Upper lobe of left lung (tissue), 6 donors: ENCODE measurements at regions not wholly inside any gene's neighbourhood (a gene's known extent, or its start where the extent isn't known, plus 50 kb on each side); places are given as distances from the start of the nearest gene placed in this dataset.

Experiments used
- ATAC-seq, 2 donors: fragments of 200-7000 bp; cut with Tn5 transposase; one replicate each; pipeline ENCODE4 v1.9.1; 2022; ENCODE audit warnings: mild to moderate bottlenecking in 2 of 2, moderate library complexity in 2 of 2; ENCODE audit not compliant: low FRiP score in 2 of 2
- DNase-seq, 2 donors: peaks; one replicate each; pipeline ENCODE4 v3.0.0-alpha.2; 2019 to 2020
- H3K27ac ChIP-seq, 4 donors: fragments of 200-600 bp; sonication (generic); one replicate each; pipeline ENCODE4 v1.5.1; 2016 to 2019
- H3K27me3 ChIP-seq, 4 donors: fragments of 200-600 bp; sonication (generic); one replicate each; pipeline ENCODE4 v1.5.1; 2017 to 2019
- H3K36me3 ChIP-seq, 4 donors: fragments of 200-600 bp; sonication (generic); one replicate each; pipeline ENCODE4 v1.5.1; 2016 to 2019
- H3K4me1 ChIP-seq, 4 donors: fragments of 200-600 bp; sonication (generic); one replicate each; pipeline ENCODE4 v1.5.1; 2018 to 2019
- H3K4me3 ChIP-seq, 4 donors: fragments of 200-600 bp; sonication (generic); one replicate each; pipeline ENCODE4 v1.5.1; 2017 to 2019; ENCODE audit warnings: mild to moderate bottlenecking in 2 of 4, moderate library complexity in 1 of 4
- H3K9me3 ChIP-seq, 4 donors: fragments of 200-600 bp; sonication (generic); one replicate each; pipeline ENCODE4 v1.5.1; 2018 to 2019
- EP300 ChIP-seq, 4 donors: sonication (generic); formaldehyde crosslinking; IDR thresholded peaks; one replicate each; pipeline ENCODE4 v1.5.1; 2017; ENCODE audit warnings: antibody characterized with exemption in 4 of 4, control low read depth in 2 of 4
- POLR2A ChIP-seq, 4 donors: fragments of 450-650 bp; IDR thresholded peaks; one replicate each; pipeline ENCODE4 v1.5.1; 2016 to 2017; ENCODE audit warnings: antibody characterized with exemption in 4 of 4, mild to moderate bottlenecking in 2 of 4
- POLR2AphosphoS5 ChIP-seq, 2 donors: sonication (generic); formaldehyde crosslinking; IDR thresholded peaks; one replicate each; pipeline ENCODE4 v1.5.1; 2017; ENCODE audit warnings: antibody characterized with exemption in 2 of 2
- WGBS, 2 donors: methylation state at CpG; one replicate each; pipeline ENCODE4 v1.1.5; 2017 to 2018; 5-methylcytosine and 5-hydroxymethylcytosine counted together
- TF ChIP-seq, protein P1 (sequence below), 6 experiments: fragments of 450-650 bp in 4 of 6; fragments of 200-600 bp in 2 of 6; sonication (generic) in 2 of 6; IDR thresholded peaks; one replicate each; pipeline ENCODE4 v1.5.1; 2016 to 2019; ENCODE audit warnings: antibody characterized with exemption in 6 of 6
- donor health status: DM: no; HTN: no; CAD: no; lungs with moderate emphysema.
- donor health status: DM: no; HTN: yes; CAD: no; lungs with severe emphysema.

- TF ChIP-seq, protein P1, sequence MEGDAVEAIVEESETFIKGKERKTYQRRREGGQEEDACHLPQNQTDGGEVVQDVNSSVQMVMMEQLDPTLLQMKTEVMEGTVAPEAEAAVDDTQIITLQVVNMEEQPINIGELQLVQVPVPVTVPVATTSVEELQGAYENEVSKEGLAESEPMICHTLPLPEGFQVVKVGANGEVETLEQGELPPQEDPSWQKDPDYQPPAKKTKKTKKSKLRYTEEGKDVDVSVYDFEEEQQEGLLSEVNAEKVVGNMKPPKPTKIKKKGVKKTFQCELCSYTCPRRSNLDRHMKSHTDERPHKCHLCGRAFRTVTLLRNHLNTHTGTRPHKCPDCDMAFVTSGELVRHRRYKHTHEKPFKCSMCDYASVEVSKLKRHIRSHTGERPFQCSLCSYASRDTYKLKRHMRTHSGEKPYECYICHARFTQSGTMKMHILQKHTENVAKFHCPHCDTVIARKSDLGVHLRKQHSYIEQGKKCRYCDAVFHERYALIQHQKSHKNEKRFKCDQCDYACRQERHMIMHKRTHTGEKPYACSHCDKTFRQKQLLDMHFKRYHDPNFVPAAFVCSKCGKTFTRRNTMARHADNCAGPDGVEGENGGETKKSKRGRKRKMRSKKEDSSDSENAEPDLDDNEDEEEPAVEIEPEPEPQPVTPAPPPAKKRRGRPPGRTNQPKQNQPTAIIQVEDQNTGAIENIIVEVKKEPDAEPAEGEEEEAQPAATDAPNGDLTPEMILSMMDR (IDR thresholded peaks at IDR 0.05): no peak
- no peak for TF ChIP-seq POLR2A (IDR thresholded peaks at IDR 0.05)
- TF ChIP-seq POLR2AphosphoS5 (IDR thresholded peaks at IDR 0.05): no peak
- no peak for TF ChIP-seq EP300 (IDR thresholded peaks at IDR 0.05)
- H3K4me1 ChIP-seq: no peaks in the 10 kb centered on the region
- H3K9me3 ChIP-seq: no peaks in the 10 kb centered on the region
- no peaks in the 10 kb centered on the region for H3K27me3 ChIP-seq
- ATAC-seq (no peak), DNase-seq (no peak)
- no peak overlapping the region for H3K4me3 ChIP-seq
- H3K36me3 ChIP-seq: no peaks in the 10 kb centered on the region
- WGBS, 2 donors: 90 to 97% methylated on average over 3 of the region's 3 CpGs
- H3K27ac ChIP-seq: no peak overlapping the region
Observed at GRCh38 chr16:17565605-17566004, 94.8 kb upstream of the XYLT1 start.

DNA sequence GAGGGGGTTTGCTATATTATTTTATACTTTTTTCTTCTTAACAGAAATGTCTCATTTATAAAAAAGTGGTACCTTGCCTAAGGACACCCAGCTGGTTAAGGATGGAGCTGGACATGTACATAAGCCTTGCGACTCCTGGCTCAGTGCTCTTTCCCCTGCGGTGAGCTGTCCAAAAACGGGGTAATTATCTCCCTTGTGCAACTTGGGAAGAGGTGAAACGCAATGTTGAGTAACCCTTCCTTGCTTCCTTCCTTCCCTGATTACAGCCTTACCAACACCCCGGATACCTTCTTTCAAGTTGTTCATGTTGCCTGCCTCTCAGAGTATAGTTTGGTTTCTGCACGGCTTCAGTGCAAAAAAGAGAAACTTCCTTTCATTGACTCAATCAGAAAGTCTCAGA lies 94.1 kb upstream of the XYLT1 start:
- DNase-seq (no peak), ATAC-seq (no peak)
- TF ChIP-seq POLR2AphosphoS5 (IDR thresholded peaks at IDR 0.05) (no peak), POLR2A (IDR thresholded peaks at IDR 0.05) (no peak), EP300 (IDR thresholded peaks at IDR 0.05) (no peak)
- TF ChIP-seq, protein P1 (IDR thresholded peaks at IDR 0.05): no peak
- H3K36me3 ChIP-seq: no peaks in the 10 kb centered on the region
- no peaks in the 10 kb centered on the region for H3K4me1 ChIP-seq
- H3K9me3 ChIP-seq: no peaks in the 10 kb centered on the region
- no peak overlapping the region for H3K27ac ChIP-seq
- H3K4me3 ChIP-seq: no peak overlapping the region
- 57 to 68% methylated on average over 6 of the region's 6 CpGs for WGBS, 2 donors
- H3K27me3 ChIP-seq: no peaks in the 10 kb centered on the region

GRCh38 chr16:17563323-17564091 lies 92.7 kb upstream of the XYLT1 start:
- TF ChIP-seq EP300 (IDR thresholded peaks at IDR 0.05): no peak
- WGBS, 2 donors: 83 to 91% methylated on average over 8 of the region's 8 CpGs
- DNase-seq: no peak
- Histone ChIP-seq H3K4me1 (no peaks in the 10 kb centered on the region), H3K4me3 (no peak overlapping the region), H3K36me3 (no peaks in the 10 kb centered on the region), H3K27ac (no peak overlapping the region), H3K27me3 (no peaks in the 10 kb centered on the region), H3K9me3 (no peaks in the 10 kb centered on the region)
- no peak for ATAC-seq

DNA sequence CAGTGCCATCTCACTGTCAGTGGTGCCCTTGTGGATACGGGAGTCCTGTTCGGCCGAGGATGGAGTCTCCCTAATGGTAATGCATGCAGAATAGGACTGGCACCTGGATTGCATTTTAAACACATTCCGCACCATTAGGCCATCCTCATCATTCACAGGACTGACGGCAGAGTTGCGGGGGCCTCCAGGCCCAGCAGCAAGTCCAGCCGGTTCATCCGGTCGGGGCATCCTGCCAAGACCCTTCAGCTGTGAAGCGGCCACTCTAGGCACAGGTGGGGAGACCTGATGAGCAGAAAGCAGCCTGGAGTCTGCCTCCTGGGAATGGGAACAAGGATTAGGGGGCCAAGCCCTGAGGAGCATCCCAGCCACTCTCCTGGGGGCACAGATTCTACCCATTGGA lies 90.3 kb upstream of the XYLT1 start:
- no peaks in the 10 kb centered on the region for H3K27me3 ChIP-seq
- no peaks in the 10 kb centered on the region for H3K36me3 ChIP-seq
- no peaks in the 10 kb centered on the region for H3K4me1 ChIP-seq
- DNase-seq: peak in 1 of 2 donors; percentile 36
- H3K27ac ChIP-seq: no peak overlapping the region
- no peak for ATAC-seq
- H3K4me3 ChIP-seq: no peak overlapping the region
- no peaks in the 10 kb centered on the region for H3K9me3 ChIP-seq
- WGBS, 2 donors: 63 to 64% methylated on average over 10 of the region's 10 CpGs
- TF ChIP-seq, protein P1 (IDR thresholded peaks at IDR 0.05): no peak
- no peak for TF ChIP-seq EP300 (IDR thresholded peaks at IDR 0.05)
- TF ChIP-seq POLR2A (IDR thresholded peaks at IDR 0.05): no peak
- no peak for TF ChIP-seq POLR2AphosphoS5 (IDR thresholded peaks at IDR 0.05)

- no peak overlapping the region for H3K27ac ChIP-seq
- no peak for DNase-seq
- TF ChIP-seq POLR2A (IDR thresholded peaks at IDR 0.05): no peak
- TF ChIP-seq POLR2AphosphoS5 (IDR thresholded peaks at IDR 0.05): no peak
- TF ChIP-seq EP300 (IDR thresholded peaks at IDR 0.05): no peak
- TF ChIP-seq, protein P1 (IDR thresholded peaks at IDR 0.05): no peak
- no peak overlapping the region for H3K4me3 ChIP-seq
- H3K27me3 ChIP-seq: no peaks in the 10 kb centered on the region
- H3K36me3 ChIP-seq: no peaks in the 10 kb centered on the region
- WGBS, 2 donors: 60 to 70% methylated on average over 3 of the region's 3 CpGs
- H3K9me3 ChIP-seq: no peaks in the 10 kb centered on the region
- ATAC-seq: no peak
- no peaks in the 10 kb centered on the region for H3K4me1 ChIP-seq
Observed at GRCh38 chr16:17560548-17560947, 89.8 kb upstream of the XYLT1 start.
